Mesendoderm (in vitro differentiated cells): ENCODE measurements at regions not wholly inside any gene's neighbourhood (a gene's known extent, or its start where the extent isn't known, plus 50 kb on each side); places are given as distances from the start of the nearest gene placed in this dataset.

ENCODE experiments used
- DNase-seq: peaks from one replicate; pipeline ENCODE4 v3.0.0; 2013
- H2AK5ac ChIP-seq: 2 replicates; pipeline ENCODE4 v1.6.1; 2013; ENCODE audit warnings: low read length, inconsistent platforms
- H2BK120ac ChIP-seq: 2 replicates; pipeline ENCODE4 v1.6.1; 2013; ENCODE audit warnings: low read depth, mild to moderate bottlenecking, low read length, moderate library complexity, mixed read lengths
- H2BK15ac ChIP-seq: replicated peaks from 2 replicates; pipeline ENCODE4 v1.6.1; 2013; ENCODE audit warnings: low read depth, mild to moderate bottlenecking, moderate library complexity
- H2BK5ac ChIP-seq: 2 replicates; pipeline ENCODE4 v1.6.1; 2013; ENCODE audit warnings: low read length, inconsistent platforms
- H3K18ac ChIP-seq: 2 replicates; pipeline ENCODE4 v1.6.1; 2013; ENCODE audit warnings: mild to moderate bottlenecking, low read length, mixed read lengths
- H3K23ac ChIP-seq: one replicate; pipeline ENCODE4 v1.6.1; 2013; ENCODE audit warnings: low read length
- H3K27ac ChIP-seq: 2 replicates; pipeline ENCODE4 v1.5.1; 2013; ENCODE audit warnings: low read depth, mild to moderate bottlenecking, inconsistent platforms, low read length, moderate library complexity
- H3K27me3 ChIP-seq: 2 replicates; pipeline ENCODE4 v1.6.1; 2013; ENCODE audit warnings: low read length, control low read depth, mild to moderate bottlenecking, inconsistent platforms; ENCODE audit not compliant: insufficient read depth, poor library complexity
- H3K36me3 ChIP-seq: 2 replicates; pipeline ENCODE4 v1.6.1; 2013; ENCODE audit warnings: low read length, inconsistent platforms; ENCODE audit not compliant: control insufficient read depth, insufficient read depth
- H3K4ac ChIP-seq: one replicate; pipeline ENCODE4 v1.6.1; 2013; ENCODE audit warnings: low read depth, mild to moderate bottlenecking, low read length, moderate library complexity
- H3K4me1 ChIP-seq: 2 replicates; pipeline ENCODE4 v1.6.1; 2013; ENCODE audit warnings: low read depth, low read length, inconsistent platforms; ENCODE audit not compliant: control insufficient read depth
- H3K4me2 ChIP-seq: 2 replicates; pipeline ENCODE4 v1.6.1; 2013; ENCODE audit warnings: low read length
- H3K4me3 ChIP-seq: 2 replicates; pipeline ENCODE4 v1.5.1; 2013; ENCODE audit warnings: mild to moderate bottlenecking, low read length
- H3K56ac ChIP-seq: one replicate; pipeline ENCODE4 v1.6.1; 2013; ENCODE audit warnings: low read length
- H3K79me1 ChIP-seq: 2 replicates; pipeline ENCODE4 v1.6.1; 2013; ENCODE audit warnings: low read length, inconsistent platforms
- H3K79me2 ChIP-seq: 2 replicates; pipeline ENCODE4 v1.6.1; 2013; ENCODE audit warnings: mild to moderate bottlenecking, low read length; ENCODE audit not compliant: control insufficient read depth, insufficient read depth
- H3K9ac ChIP-seq: 2 replicates; pipeline ENCODE4 v1.6.1; 2013; ENCODE audit warnings: low read length, inconsistent platforms
- H4K5ac ChIP-seq: one replicate; pipeline ENCODE4 v1.6.1; 2013; ENCODE audit warnings: low read length
- H4K8ac ChIP-seq: one replicate; pipeline ENCODE4 v1.6.1; 2013; ENCODE audit warnings: low read depth, mild to moderate bottlenecking, control low read depth, low read length, moderate library complexity
- WGBS: extraction: QIAGEN DNeasy Blood & Tissue Kit; methylation state at CpG from one replicate; pipeline ENCODE4 v1.1.7; 2013; ENCODE audit warnings: low lambda C conversion rate, missing lambda C conversion rate; ENCODE audit not compliant: insufficient coverage; ENCODE audit errors: extremely low coverage; 5-methylcytosine and 5-hydroxymethylcytosine counted together

GRCh38 chr1:234884701-234885100 is 243.9 kb downstream of the TOMM20 start:
- Histone ChIP-seq H4K8ac (no peak overlapping the region), H3K23ac (no peak overlapping the region), H3K4me1 (no peaks in the 10 kb centered on the region), H3K56ac (no peak overlapping the region), H3K27ac (no peak overlapping the region), H3K9ac (no peak overlapping the region), H2BK5ac (no peak overlapping the region), H3K18ac (no peak overlapping the region), H4K5ac (no peak overlapping the region), H3K4me2 (no peak overlapping the region), H3K79me1 (no peaks in the 10 kb centered on the region), H3K4ac (no peak overlapping the region), H2BK15ac (no peak overlapping the region), H2BK120ac (no peak overlapping the region), H3K36me3 (no peaks in the 10 kb centered on the region), H3K4me3 (no peak overlapping the region), H3K27me3 (no peaks in the 10 kb centered on the region), H3K79me2 (no peaks in the 10 kb centered on the region), H2AK5ac (no peak overlapping the region)
- no peak for DNase-seq

- Histone ChIP-seq H3K27me3 (no peaks in the 10 kb centered on the region), H4K5ac (no peak overlapping the region), H3K79me1 (no peaks in the 10 kb centered on the region), H3K4ac (no peak overlapping the region), H2BK15ac (no peak overlapping the region), H2BK5ac (no peak overlapping the region), H3K23ac (no peak overlapping the region), H2BK120ac (no peak overlapping the region), H3K4me2 (no peak overlapping the region), H3K36me3 (no peaks in the 10 kb centered on the region), H3K4me3 (no peak overlapping the region), H3K79me2 (no peaks in the 10 kb centered on the region), H3K27ac (no peak overlapping the region), H3K9ac (no peak overlapping the region), H3K18ac (no peak overlapping the region), H3K4me1 (no peaks in the 10 kb centered on the region), H3K56ac (no peak overlapping the region), H2AK5ac (no peak overlapping the region), H4K8ac (no peak overlapping the region)
- no peak for DNase-seq
- WGBS, result no CpG with 5 or more reads among the region's 6 CpGs
Observed at GRCh38 chr1:234884006-234884405, 244.6 kb downstream of the TOMM20 start.

- Histone ChIP-seq H3K23ac (no peak overlapping the region), H3K9ac (no peak overlapping the region), H3K36me3 (no peaks in the 10 kb centered on the region), H3K56ac (no peak overlapping the region), H3K79me2 (no peaks in the 10 kb centered on the region), H3K27me3 (no peaks in the 10 kb centered on the region), H3K4me1 (no peaks in the 10 kb centered on the region), H3K27ac (no peak overlapping the region), H3K4ac (no peak overlapping the region), H3K18ac (no peak overlapping the region), H4K5ac (no peak overlapping the region), H2AK5ac (no peak overlapping the region), H3K79me1 (no peaks in the 10 kb centered on the region), H2BK120ac (no peak overlapping the region), H2BK15ac (no peak overlapping the region), H2BK5ac (no peak overlapping the region), H3K4me2 (no peak overlapping the region), H3K4me3 (no peak overlapping the region), H4K8ac (no peak overlapping the region)
- DNase-seq, result no peak
- WGBS, result no CpG with 5 or more reads among the region's 6 CpGs
Observed at GRCh38 chr1:234882898-234883297, 245.7 kb downstream of the TOMM20 start.

GRCh38 chr1:234881893-234882771 is 246.5 kb downstream of the TOMM20 start:
- H3K27ac ChIP-seq, result no peak overlapping the region
- H3K4ac ChIP-seq, result no peak overlapping the region
- no peak overlapping the region for H3K56ac ChIP-seq
- no peaks in the 10 kb centered on the region for H3K79me1 ChIP-seq
- no peaks in the 10 kb centered on the region for H3K27me3 ChIP-seq
- WGBS, result no CpG with 5 or more reads among the region's 11 CpGs
- no peak overlapping the region for H2BK120ac ChIP-seq
- H2BK15ac ChIP-seq, result no peak overlapping the region
- H3K9ac ChIP-seq, result no peak overlapping the region
- H4K5ac ChIP-seq, result no peak overlapping the region
- H3K4me1 ChIP-seq, result no peaks in the 10 kb centered on the region
- H3K4me2 ChIP-seq, result no peak overlapping the region
- H2BK5ac ChIP-seq, result no peak overlapping the region
- H3K23ac ChIP-seq, result no peak overlapping the region
- H3K36me3 ChIP-seq, result no peaks in the 10 kb centered on the region
- no peak overlapping the region for H3K4me3 ChIP-seq
- no peak for DNase-seq
- no peak overlapping the region for H4K8ac ChIP-seq
- no peak overlapping the region for H2AK5ac ChIP-seq
- no peak overlapping the region for H3K18ac ChIP-seq
- no peaks in the 10 kb centered on the region for H3K79me2 ChIP-seq

GRCh38 chr1:234879147-234880080 is 249.2 kb downstream of the TOMM20 start:
- Histone ChIP-seq H2AK5ac (no peak overlapping the region), H3K4me1 (no peaks in the 10 kb centered on the region), H3K79me2 (no peaks in the 10 kb centered on the region), H4K8ac (no peak overlapping the region), H2BK120ac (no peak overlapping the region), H3K4ac (no peak overlapping the region), H4K5ac (no peak overlapping the region), H3K4me2 (no peak overlapping the region), H2BK15ac (no peak overlapping the region), H3K36me3 (no peaks in the 10 kb centered on the region), H3K56ac (no peak overlapping the region), H3K9ac (no peak overlapping the region), H3K27ac (no peak overlapping the region), H3K18ac (no peak overlapping the region), H2BK5ac (no peak overlapping the region), H3K4me3 (no peak overlapping the region), H3K27me3 (no peaks in the 10 kb centered on the region), H3K79me1 (no peaks in the 10 kb centered on the region), H3K23ac (no peak overlapping the region)
- 100% methylated on average over 1 of the region's 9 CpGs for WGBS
- no peak for DNase-seq
